Fibroblast of lung (primary cell): ENCODE measurements at regions not wholly inside any gene's neighbourhood (a gene's known extent, or its start where the extent isn't known, plus 50 kb on each side); places are given as distances from the start of the nearest gene placed in this dataset.

Experiments used
- DNase-seq, 2 donors: peaks; one replicate each; pipeline versions ENCODE4 v3.0.0 to v3.0.0-alpha.2; 2010; ENCODE audit warnings: low read depth in 2 of 2
- H2AFZ ChIP-seq: 2 replicates; pipeline ENCODE4 v1.5.1; 2012; ENCODE audit warnings: low read length, control low read depth, inconsistent platforms
- H3K27ac ChIP-seq: 2 replicates; pipeline ENCODE4 v1.5.1; 2011; ENCODE audit warnings: low read length, control low read depth; ENCODE audit not compliant: insufficient read depth
- H3K27me3 ChIP-seq: 2 replicates; pipeline ENCODE4 v1.5.1; 2011; ENCODE audit warnings: mild to moderate bottlenecking, low read length; ENCODE audit not compliant: control insufficient read depth, insufficient read depth
- H3K36me3 ChIP-seq: 2 replicates; pipeline ENCODE4 v1.5.1; 2011; ENCODE audit warnings: low read length; ENCODE audit not compliant: control insufficient read depth, insufficient read depth
- H3K4me1 ChIP-seq: 2 replicates; pipeline ENCODE4 v1.5.1; 2011; ENCODE audit warnings: low read length; ENCODE audit not compliant: control insufficient read depth, insufficient read depth; ENCODE audit errors: extremely low read depth
- H3K4me2 ChIP-seq: 2 replicates; pipeline ENCODE4 v1.5.1; 2011; ENCODE audit warnings: low read length, control low read depth; ENCODE audit not compliant: insufficient read depth; ENCODE audit errors: extremely low read depth
- H3K4me3 ChIP-seq, 4 experiments: fragments of 200-600 bp in 1 of 4; sonication (generic) in 1 of 4; replicated peaks in 1 of 4; 2 replicates each; pipeline ENCODE4 v1.5.1; 2011 to 2016; ENCODE audit warnings: low read length in 4 of 4, low read depth in 3 of 4, mild to moderate bottlenecking in 3 of 4, control low read depth in 2 of 4, inconsistent platforms in 1 of 4, mixed read lengths in 1 of 4; ENCODE audit not compliant: insufficient read depth in 1 of 4; ENCODE audit errors: control extremely low read depth in 1 of 4
- H3K79me2 ChIP-seq: 2 replicates; pipeline ENCODE4 v1.5.1; 2012; ENCODE audit warnings: mild to moderate bottlenecking, low read length, inconsistent platforms; ENCODE audit not compliant: control insufficient read depth, insufficient read depth
- H3K9ac ChIP-seq: 2 replicates; pipeline ENCODE4 v1.5.1; 2011; ENCODE audit warnings: mild to moderate bottlenecking, low read length, control low read depth; ENCODE audit not compliant: insufficient read depth
- H3K9me3 ChIP-seq: 2 replicates; pipeline ENCODE4 v1.5.1; 2012; ENCODE audit warnings: low read depth, low read length; ENCODE audit not compliant: control insufficient read depth, insufficient read depth
- H4K20me1 ChIP-seq: 2 replicates; pipeline ENCODE4 v1.5.1; 2011; ENCODE audit warnings: low read length; ENCODE audit not compliant: control insufficient read depth, insufficient read depth; ENCODE audit errors: extremely low read depth
- CTCF ChIP-seq, 2 donors: IDR thresholded peaks in 1 of 2; conservative IDR thresholded peaks in 1 of 2; 1 replicate in 1 of 2; 2 replicates in 1 of 2; pipeline ENCODE4 v1.5.1; 2011 to 2012; ENCODE audit warnings: low read length in 2 of 2, control low read depth in 1 of 2, inconsistent platforms in 1 of 2, low read depth in 1 of 2, mild to moderate bottlenecking in 1 of 2
- EZH2 ChIP-seq: IDR thresholded peaks from 2 replicates; pipeline ENCODE4 v1.5.1; 2012; ENCODE audit warnings: low read length, control low read depth, mild to moderate bottlenecking; ENCODE audit errors: missing control alignments

- no peak overlapping the region for H3K27ac ChIP-seq
- TF ChIP-seq EZH2 (no peak), CTCF (conservative IDR thresholded peaks at IDR 0.05 in 1 of 2, IDR thresholded peaks at IDR 0.05 in 1 of 2; ENCODE audit: low read depth in 1 of 2, low read length in 2 of 2) (no peak)
- H3K4me2 ChIP-seq: no peak overlapping the region
- no peaks in the 10 kb centered on the region for H3K4me1 ChIP-seq
- no peak overlapping the region for H2AFZ ChIP-seq
- H4K20me1 ChIP-seq: no peaks in the 10 kb centered on the region
- no peaks in the 10 kb centered on the region for H3K27me3 ChIP-seq
- no peak overlapping the region for H3K9ac ChIP-seq
- H3K9me3 ChIP-seq: no peaks in the 10 kb centered on the region
- no peaks in the 10 kb centered on the region for H3K79me2 ChIP-seq
- H3K36me3 ChIP-seq: no peaks in the 10 kb centered on the region
- H3K4me3 ChIP-seq: no peak overlapping the region
- no peak for DNase-seq
These were observed 53.1 kb upstream of the FAM174B start for GRCh38 chr15:92708635-92709034.

- H3K4me1 ChIP-seq: no peaks in the 10 kb centered on the region
- no peak overlapping the region for H3K27ac ChIP-seq
- DNase-seq: no peak
- H3K4me3 ChIP-seq: no peak overlapping the region
- H3K36me3 ChIP-seq: no peaks in the 10 kb centered on the region
- no peak overlapping the region for H2AFZ ChIP-seq
- H3K9ac ChIP-seq: no peak overlapping the region
- no peaks in the 10 kb centered on the region for H3K27me3 ChIP-seq
- H3K9me3 ChIP-seq: no peaks in the 10 kb centered on the region
- TF ChIP-seq CTCF (conservative IDR thresholded peaks at IDR 0.05 in 1 of 2, IDR thresholded peaks at IDR 0.05 in 1 of 2; ENCODE audit: low read depth in 1 of 2, low read length in 2 of 2) (no peak), EZH2 (no peak)
- no peaks in the 10 kb centered on the region for H3K79me2 ChIP-seq
- H4K20me1 ChIP-seq: no peaks in the 10 kb centered on the region
- H3K4me2 ChIP-seq: no peak overlapping the region
These were observed 53.7 kb upstream of the FAM174B start for GRCh38 chr15:92709110-92709790.

- H2AFZ ChIP-seq: no peak overlapping the region
- no peak overlapping the region for H3K4me3 ChIP-seq
- DNase-seq: no peak
- no peaks in the 10 kb centered on the region for H4K20me1 ChIP-seq
- H3K9me3 ChIP-seq: no peaks in the 10 kb centered on the region
- no peaks in the 10 kb centered on the region for H3K27me3 ChIP-seq
- no peak for TF ChIP-seq CTCF (conservative IDR thresholded peaks at IDR 0.05 in 1 of 2, IDR thresholded peaks at IDR 0.05 in 1 of 2; ENCODE audit: low read depth in 1 of 2, low read length in 2 of 2)
- no peak for TF ChIP-seq EZH2
- H3K4me1 ChIP-seq: no peaks in the 10 kb centered on the region
- no peak overlapping the region for H3K27ac ChIP-seq
- H3K4me2 ChIP-seq: no peak overlapping the region
- H3K79me2 ChIP-seq: no peaks in the 10 kb centered on the region
- H3K9ac ChIP-seq: no peak overlapping the region
- no peaks in the 10 kb centered on the region for H3K36me3 ChIP-seq
These were observed 55.9 kb upstream of the FAM174B start for GRCh38 chr15:92711457-92711831.
